Trophoblast cell (in vitro differentiated cells and primary cell): ENCODE measurements at regions not wholly inside any gene's neighbourhood (a gene's known extent, or its start where the extent isn't known, plus 50 kb on each side); places are given as distances from the start of the nearest gene placed in this dataset.

Experiments
- DNase-seq, 2 donors: peaks; one replicate each; pipeline ENCODE4 v3.0.0-alpha.2; 2016
- H2AFZ ChIP-seq: 2 replicates; pipeline ENCODE4 v1.6.1; 2013; ENCODE audit warnings: low read length, moderate library complexity, mild to moderate bottlenecking; ENCODE audit not compliant: insufficient read depth, poor library complexity
- H2AK5ac ChIP-seq: 2 replicates; pipeline ENCODE4 v1.6.1; 2013; ENCODE audit warnings: mild to moderate bottlenecking, low read length
- H2BK120ac ChIP-seq: 2 replicates; pipeline ENCODE4 v1.6.1; 2013; ENCODE audit warnings: low read length, mild to moderate bottlenecking, moderate library complexity; ENCODE audit not compliant: insufficient read depth, poor library complexity
- H2BK12ac ChIP-seq: 2 replicates; pipeline ENCODE4 v1.6.1; 2013; ENCODE audit warnings: mild to moderate bottlenecking, low read length, moderate library complexity
- H2BK5ac ChIP-seq: 2 replicates; pipeline ENCODE4 v1.6.1; 2013; ENCODE audit warnings: low read length, low read depth, moderate library complexity, mild to moderate bottlenecking; ENCODE audit not compliant: poor library complexity
- H3K14ac ChIP-seq: 2 replicates; pipeline ENCODE4 v1.6.1; 2013; ENCODE audit warnings: mild to moderate bottlenecking, low read length
- H3K18ac ChIP-seq: 2 replicates; pipeline ENCODE4 v1.6.1; 2013; ENCODE audit warnings: mild to moderate bottlenecking, low read length
- H3K23ac ChIP-seq: 2 replicates; pipeline ENCODE4 v1.6.1; 2013; ENCODE audit warnings: low read length
- H3K27ac ChIP-seq: 2 replicates; pipeline ENCODE4 v1.5.1; 2013; ENCODE audit warnings: low read depth, mild to moderate bottlenecking, inconsistent platforms, low read length, moderate library complexity
- H3K27me3 ChIP-seq: 2 replicates; pipeline ENCODE4 v1.6.1; 2013; ENCODE audit warnings: inconsistent platforms, mild to moderate bottlenecking, low read length, moderate library complexity; ENCODE audit not compliant: insufficient read depth
- H3K36me3 ChIP-seq, 2 experiments: 1 replicate in 1 of 2; 2 replicates in 1 of 2; pipeline ENCODE4 v1.6.1; 2013; ENCODE audit warnings: low read length in 2 of 2, mild to moderate bottlenecking in 2 of 2, moderate library complexity in 1 of 2; ENCODE audit not compliant: insufficient read depth in 2 of 2, control insufficient read depth in 1 of 2
- H3K4ac ChIP-seq: 2 replicates; pipeline ENCODE4 v1.6.1; 2013; ENCODE audit warnings: low read depth, mild to moderate bottlenecking, low read length, moderate library complexity
- H3K4me1 ChIP-seq, 2 experiments: 1 replicate in 1 of 2; 2 replicates in 1 of 2; pipeline ENCODE4 v1.6.1; 2013; ENCODE audit warnings: low read length in 2 of 2, mild to moderate bottlenecking in 2 of 2, moderate library complexity in 1 of 2; ENCODE audit not compliant: insufficient read depth in 2 of 2, control insufficient read depth in 1 of 2
- H3K4me2 ChIP-seq: 2 replicates; pipeline ENCODE4 v1.6.1; 2013; ENCODE audit warnings: inconsistent platforms, mild to moderate bottlenecking, low read length, moderate library complexity
- H3K4me3 ChIP-seq: 2 replicates; pipeline ENCODE4 v1.5.1; 2013; ENCODE audit warnings: mild to moderate bottlenecking, low read depth, low read length, inconsistent platforms
- H3K79me1 ChIP-seq: one replicate; pipeline ENCODE4 v1.6.1; 2013; ENCODE audit warnings: low read length
- H3K79me2 ChIP-seq: 2 replicates; pipeline ENCODE4 v1.6.1; 2013; ENCODE audit warnings: low read length, mild to moderate bottlenecking; ENCODE audit not compliant: control insufficient read depth, insufficient read depth, poor library complexity
- H3K9ac ChIP-seq: 2 replicates; pipeline ENCODE4 v1.6.1; 2013; ENCODE audit warnings: mild to moderate bottlenecking, low read length
- H3K9me3 ChIP-seq: 2 replicates; pipeline ENCODE4 v1.6.1; 2013; ENCODE audit warnings: low read depth, mild to moderate bottlenecking, control low read depth, inconsistent platforms, low read length; ENCODE audit not compliant: insufficient read depth
- H4K12ac ChIP-seq: 2 replicates; pipeline ENCODE4 v1.6.1; 2013; ENCODE audit warnings: low read depth, mild to moderate bottlenecking, low read length, moderate library complexity
- H4K8ac ChIP-seq: 2 replicates; pipeline ENCODE4 v1.6.1; 2013; ENCODE audit warnings: low read depth, mild to moderate bottlenecking, low read length, moderate library complexity
- H4K91ac ChIP-seq: one replicate; pipeline ENCODE4 v1.6.1; 2013; ENCODE audit warnings: low read depth, mild to moderate bottlenecking, low read length, moderate library complexity
- WGBS: extraction: QIAGEN DNeasy Blood & Tissue Kit; methylation state at CpG from one replicate; pipeline ENCODE4 v1.1.7; 2013; ENCODE audit warnings: missing lambda C conversion rate; ENCODE audit not compliant: insufficient read length, insufficient coverage; ENCODE audit errors: extremely low coverage; 5-methylcytosine and 5-hydroxymethylcytosine counted together

DNA sequence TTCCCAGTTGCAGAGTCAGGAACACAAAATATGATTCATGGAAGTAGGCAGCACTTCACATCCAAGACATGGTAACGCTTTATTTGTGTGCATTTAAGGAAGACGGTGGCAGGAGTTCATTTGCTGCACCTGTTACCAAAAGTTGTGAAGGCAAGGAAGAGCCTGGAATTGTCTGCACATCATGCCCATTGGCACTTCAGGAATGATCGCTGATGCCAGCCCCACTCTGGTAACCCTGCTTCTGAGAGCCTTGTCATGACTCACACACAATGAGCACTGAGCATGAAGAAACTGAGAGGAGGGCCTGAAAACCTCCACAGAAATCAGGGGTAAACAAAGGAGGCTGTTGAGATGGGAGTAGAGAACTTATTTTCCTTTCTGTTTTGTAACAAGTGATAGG is 181.1 kb downstream of the RPS12 start:
- H3K79me2 ChIP-seq = no peaks in the 10 kb centered on the region
- H3K4ac ChIP-seq = no peak overlapping the region
- no peaks in the 10 kb centered on the region for H3K27me3 ChIP-seq
- H4K12ac ChIP-seq = no peak overlapping the region
- H3K36me3 ChIP-seq = no peaks in the 10 kb centered on the region
- no peak overlapping the region for H2BK120ac ChIP-seq
- no CpG with 5 or more reads among the region's 3 CpGs for WGBS
- H3K18ac ChIP-seq = no peak overlapping the region
- no peaks in the 10 kb centered on the region for H3K4me1 ChIP-seq
- no peak overlapping the region for H2AK5ac ChIP-seq
- H3K27ac ChIP-seq = no peak overlapping the region
- H3K4me2 ChIP-seq = no peak overlapping the region
- H3K14ac ChIP-seq = no peak overlapping the region
- no peaks in the 10 kb centered on the region for H3K9me3 ChIP-seq
- no peak overlapping the region for H4K91ac ChIP-seq
- H4K8ac ChIP-seq = no peak overlapping the region
- no peak for DNase-seq
- H3K9ac ChIP-seq = no peak overlapping the region
- no peak overlapping the region for H2AFZ ChIP-seq
- H2BK5ac ChIP-seq = no peak overlapping the region
- H3K4me3 ChIP-seq = no peak overlapping the region
- no peaks in the 10 kb centered on the region for H3K79me1 ChIP-seq
- H2BK12ac ChIP-seq = no peak overlapping the region
- H3K23ac ChIP-seq = no peak overlapping the region

DNA sequence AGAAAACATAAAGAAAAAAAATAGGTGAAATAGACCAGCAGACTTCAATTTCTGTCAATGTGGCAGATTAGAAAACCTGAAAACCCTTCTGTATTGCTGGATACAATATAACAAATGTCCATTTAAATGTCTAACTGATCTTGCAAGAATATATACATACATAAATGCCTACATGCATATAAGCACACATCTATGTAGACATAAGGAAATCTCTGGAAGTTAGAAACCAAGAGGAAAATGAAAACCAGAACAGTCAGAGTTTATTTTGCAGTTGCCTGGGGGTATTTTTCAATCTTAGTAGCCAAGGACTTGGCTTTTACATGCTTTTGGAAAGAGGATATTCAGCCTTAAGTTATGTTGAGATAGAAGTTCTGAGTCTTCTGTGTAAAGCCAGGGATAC is 184.0 kb downstream of the RPS12 start:
- H3K4me2 ChIP-seq = no peak overlapping the region
- H4K8ac ChIP-seq = no peak overlapping the region
- no peak overlapping the region for H2BK120ac ChIP-seq
- H2AFZ ChIP-seq = no peak overlapping the region
- H3K18ac ChIP-seq = no peak overlapping the region
- no peak overlapping the region for H3K4ac ChIP-seq
- DNase-seq = no peak
- no peaks in the 10 kb centered on the region for H3K4me1 ChIP-seq
- H3K79me2 ChIP-seq = no peaks in the 10 kb centered on the region
- H4K12ac ChIP-seq = no peak overlapping the region
- H2AK5ac ChIP-seq = no peak overlapping the region
- H3K79me1 ChIP-seq = no peaks in the 10 kb centered on the region
- no peak overlapping the region for H3K9ac ChIP-seq
- no peak overlapping the region for H2BK12ac ChIP-seq
- H3K14ac ChIP-seq = no peak overlapping the region
- H3K27me3 ChIP-seq = no peaks in the 10 kb centered on the region
- no peak overlapping the region for H2BK5ac ChIP-seq
- no peak overlapping the region for H3K4me3 ChIP-seq
- H3K27ac ChIP-seq = no peak overlapping the region
- H3K36me3 ChIP-seq = no peaks in the 10 kb centered on the region
- no peak overlapping the region for H3K23ac ChIP-seq
- H3K9me3 ChIP-seq = no peaks in the 10 kb centered on the region
- no peak overlapping the region for H4K91ac ChIP-seq

DNA sequence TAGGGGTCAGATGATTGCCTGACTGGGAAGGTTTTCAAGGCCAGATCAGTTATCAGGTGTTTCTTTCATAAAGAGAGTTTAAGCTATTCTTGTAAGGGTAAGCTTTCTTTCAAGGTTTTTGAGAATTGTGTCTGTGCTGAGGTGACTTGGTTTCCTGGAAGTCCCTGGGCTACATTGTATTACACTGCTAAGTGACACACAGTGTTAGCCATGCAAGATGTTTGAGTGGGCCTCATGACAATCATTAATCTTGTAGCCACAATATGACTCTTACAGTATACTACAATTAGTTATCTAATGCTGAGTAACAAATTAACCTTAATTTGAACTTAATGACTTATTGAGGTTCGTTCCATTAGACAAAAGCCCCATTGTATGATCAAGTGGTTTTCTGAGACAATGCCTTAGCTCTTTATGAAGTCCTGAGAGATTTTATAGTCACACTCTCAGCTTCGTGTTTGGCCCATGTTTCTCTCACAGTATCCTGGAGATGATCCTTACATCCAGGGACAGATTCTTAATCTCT is 186.7 kb downstream of the RPS12 start:
- H2BK5ac ChIP-seq = no peak overlapping the region
- no peak overlapping the region for H3K4me3 ChIP-seq
- no peak overlapping the region for H2BK120ac ChIP-seq
- no peak overlapping the region for H4K91ac ChIP-seq
- H3K23ac ChIP-seq = no peak overlapping the region
- no peaks in the 10 kb centered on the region for H3K36me3 ChIP-seq
- H3K4ac ChIP-seq = no peak overlapping the region
- H3K4me1 ChIP-seq = no peaks in the 10 kb centered on the region
- no peaks in the 10 kb centered on the region for H3K27me3 ChIP-seq
- H2AFZ ChIP-seq = no peak overlapping the region
- H3K9me3 ChIP-seq = no peaks in the 10 kb centered on the region
- no peak overlapping the region for H2AK5ac ChIP-seq
- no peak overlapping the region for H3K4me2 ChIP-seq
- H3K14ac ChIP-seq = no peak overlapping the region
- H3K79me2 ChIP-seq = no peaks in the 10 kb centered on the region
- H4K8ac ChIP-seq = no peak overlapping the region
- no peak overlapping the region for H3K18ac ChIP-seq
- no peak overlapping the region for H4K12ac ChIP-seq
- no peaks in the 10 kb centered on the region for H3K79me1 ChIP-seq
- H3K9ac ChIP-seq = no peak overlapping the region
- no peak for DNase-seq
- no CpG with 5 or more reads among the region's 2 CpGs for WGBS
- H2BK12ac ChIP-seq = no peak overlapping the region
- no peak overlapping the region for H3K27ac ChIP-seq

DNA sequence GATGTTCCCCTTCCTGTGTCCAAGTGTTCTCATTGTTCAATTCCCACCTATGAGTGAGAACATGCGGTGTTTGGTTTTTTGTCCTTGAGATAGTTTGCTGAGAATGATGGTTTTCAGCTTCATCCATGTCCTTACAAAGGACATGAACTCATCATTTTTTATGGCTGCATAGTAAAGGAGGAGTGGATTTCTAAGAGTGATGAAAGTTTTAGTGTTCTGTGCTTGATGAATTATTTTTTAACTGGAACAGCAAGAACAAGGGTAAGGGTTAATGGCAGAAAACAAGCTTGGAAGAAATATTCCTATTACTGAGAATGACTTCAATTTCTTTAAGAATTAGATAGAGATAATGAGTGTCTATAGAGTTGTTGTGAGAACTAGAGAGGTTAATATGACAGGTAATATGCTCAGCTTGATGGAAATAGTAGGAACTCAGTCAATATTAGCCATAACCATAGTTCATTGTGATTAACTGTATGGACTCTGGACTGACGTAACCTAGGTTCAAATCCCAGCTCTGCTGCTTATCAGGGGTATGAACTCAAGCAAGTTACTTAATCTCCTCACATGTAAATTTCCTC is 190.0 kb downstream of the RPS12 start:
- Histone ChIP-seq H3K23ac (no peak overlapping the region), H3K4me3 (no peak overlapping the region), H3K9me3 (no peaks in the 10 kb centered on the region), H2BK12ac (no peak overlapping the region), H3K79me2 (no peaks in the 10 kb centered on the region), H3K27me3 (no peaks in the 10 kb centered on the region), H3K9ac (no peak overlapping the region), H3K14ac (no peak overlapping the region), H3K18ac (no peak overlapping the region), H3K27ac (no peak overlapping the region), H3K4me2 (no peak overlapping the region), H2AK5ac (no peak overlapping the region), H2BK120ac (no peak overlapping the region), H3K4me1 (no peaks in the 10 kb centered on the region), H3K36me3 (no peaks in the 10 kb centered on the region), H3K79me1 (no peaks in the 10 kb centered on the region), H4K91ac (no peak overlapping the region), H4K12ac (no peak overlapping the region), H4K8ac (no peak overlapping the region), H3K4ac (no peak overlapping the region), H2AFZ (no peak overlapping the region), H2BK5ac (no peak overlapping the region)
- DNase-seq = no peak
- WGBS = no CpG with 5 or more reads among the region's 2 CpGs
